Amniotic stem cell (primary cell): ENCODE measurements at regions not wholly inside any gene's neighbourhood (a gene's known extent, or its start where the extent isn't known, plus 50 kb on each side); places are given as distances from the start of the nearest gene placed in this dataset.

Experiments used
- DNase-seq: peaks from one replicate; lab custom pipeline; 2025; lab: John Stamatoyannopoulos, UW

DNA sequence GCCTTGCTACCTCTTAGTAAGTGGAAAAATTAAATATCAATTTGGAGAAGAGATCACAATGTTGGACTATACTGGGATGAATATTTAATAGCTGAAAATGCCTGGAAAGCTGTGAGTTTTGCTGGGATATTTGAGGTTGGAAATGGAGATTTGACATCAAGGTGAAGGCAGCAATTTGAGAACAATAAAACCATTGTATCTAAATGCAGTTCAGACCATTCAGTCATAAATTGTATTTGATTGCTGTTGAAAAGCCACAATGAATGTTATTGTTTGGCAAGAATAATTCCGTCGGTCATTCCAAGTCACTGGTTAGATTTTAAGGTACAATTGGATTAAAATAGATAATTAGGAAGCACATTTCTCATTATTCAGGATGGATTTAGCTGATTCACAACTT is 325.6 kb downstream of the HRH4 start:
- DNase-seq, result no peak

DNA sequence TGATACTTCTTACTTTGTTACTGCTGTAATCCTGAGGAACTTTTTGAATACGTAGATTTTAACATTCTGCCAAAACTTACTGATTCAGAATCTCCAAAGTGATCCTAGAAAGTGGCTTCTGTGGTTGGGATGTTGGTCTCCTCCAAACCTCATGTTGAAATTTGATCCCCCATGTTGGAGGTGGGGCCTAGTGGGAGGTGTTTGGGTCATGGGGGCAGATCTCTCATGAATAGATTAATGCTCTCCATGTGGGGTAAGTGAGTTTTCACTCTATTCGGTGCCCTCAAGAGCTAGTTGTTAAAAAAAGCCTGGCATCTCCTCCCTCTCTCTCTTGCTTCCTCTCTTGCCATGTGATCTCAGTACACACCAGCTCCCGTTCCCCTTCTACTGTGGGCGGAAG is 329.9 kb downstream of the HRH4 start:
- no peak for DNase-seq

DNA sequence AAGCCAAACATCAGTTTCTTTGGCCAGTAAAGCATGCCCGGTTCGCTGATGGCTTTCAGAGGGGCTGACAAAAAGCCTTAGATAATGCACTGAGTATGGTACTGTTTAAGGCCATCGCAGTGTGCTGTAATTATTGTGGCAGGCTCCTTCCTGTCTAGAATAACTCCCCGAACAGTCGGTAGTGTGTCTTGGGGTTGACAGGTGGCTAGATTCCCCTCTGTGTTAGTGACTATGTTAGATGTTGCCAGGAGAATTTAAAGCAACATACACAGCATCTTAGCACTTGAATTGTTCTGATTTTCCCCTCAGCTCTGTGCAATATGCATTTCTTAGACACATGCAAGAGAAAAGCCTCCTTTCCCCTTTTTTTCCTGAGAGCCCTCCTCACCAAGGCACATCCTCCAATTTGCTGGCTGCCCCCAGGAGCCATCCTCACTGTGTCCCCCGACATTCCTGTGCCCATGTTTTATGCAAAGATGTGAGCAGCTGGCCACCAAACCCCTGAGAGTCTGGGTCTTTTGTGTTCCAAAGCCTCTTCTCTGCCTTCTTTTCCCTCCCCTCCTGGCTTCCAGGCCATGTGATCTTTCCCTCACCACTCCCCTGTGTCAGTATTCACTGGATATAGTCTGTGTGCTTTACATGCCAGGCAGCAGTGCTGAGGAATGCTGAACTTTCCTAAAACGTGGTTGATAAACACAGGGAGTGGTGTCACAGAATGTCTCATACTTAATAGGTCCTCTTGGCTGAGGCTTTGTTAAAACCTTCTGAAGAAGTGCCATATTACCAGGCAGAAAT is 331.5 kb downstream of the HRH4 start:
- no peak for DNase-seq

DNA sequence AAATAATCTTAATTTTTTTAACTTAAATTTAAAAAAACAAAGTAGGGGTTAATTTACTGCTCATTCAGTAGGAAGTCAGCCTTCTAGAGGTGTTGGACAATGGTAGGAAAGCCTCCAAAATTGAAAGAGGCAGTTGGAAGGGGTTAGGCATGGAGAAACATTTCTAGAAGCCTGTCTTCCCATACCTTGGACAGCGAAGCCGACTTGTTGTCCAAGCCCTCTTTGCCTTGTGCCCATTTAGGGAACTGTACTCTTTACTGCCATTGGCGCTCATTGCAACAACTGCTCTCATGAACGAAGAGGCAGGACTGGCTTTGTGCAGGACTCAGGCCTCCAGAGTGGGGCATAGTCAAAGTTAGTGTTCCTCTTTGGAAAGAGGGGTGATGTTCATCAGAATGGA is 333.3 kb downstream of the HRH4 start:
- no peak for DNase-seq

DNA sequence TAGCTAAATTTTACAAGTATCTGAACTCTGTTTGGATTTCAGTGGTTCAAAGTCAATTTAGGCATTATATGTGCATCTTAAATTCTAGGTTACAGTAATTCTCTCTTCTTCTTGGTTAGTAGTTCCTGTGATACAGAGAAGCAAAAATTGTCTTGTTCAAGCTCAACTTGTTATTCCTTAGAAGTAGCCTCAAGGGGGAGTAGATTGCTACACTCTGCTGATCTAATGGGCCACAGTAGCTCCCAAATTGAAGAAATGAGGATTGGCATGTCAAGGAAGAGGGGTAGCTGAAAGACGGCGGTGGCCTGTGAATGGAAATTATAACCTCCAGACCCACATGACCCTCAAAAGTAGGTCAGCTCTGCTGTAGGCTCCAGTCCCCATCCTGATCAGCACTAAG is 334.7 kb downstream of the HRH4 start:
- no peak for DNase-seq

DNA sequence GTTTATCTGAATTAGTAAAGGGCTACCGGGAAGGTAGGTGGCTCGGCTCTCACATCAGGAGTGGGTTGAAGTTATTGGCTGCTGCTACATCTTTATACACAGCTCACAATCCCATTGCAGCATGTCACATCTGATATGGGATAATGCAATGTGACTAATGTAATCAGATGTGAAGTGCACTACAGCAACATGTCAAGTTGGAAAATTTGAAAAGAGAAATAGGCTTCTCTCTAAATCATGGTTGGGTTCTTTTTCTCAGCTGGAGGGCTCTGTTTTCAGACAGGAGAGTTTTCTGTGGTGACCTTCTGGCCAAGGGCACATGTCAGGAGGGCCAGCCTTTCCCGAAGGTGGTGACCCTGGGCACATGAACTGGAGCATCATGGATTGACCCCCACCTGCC is 337.5 kb downstream of the HRH4 start:
- DNase-seq, result no peak

DNA sequence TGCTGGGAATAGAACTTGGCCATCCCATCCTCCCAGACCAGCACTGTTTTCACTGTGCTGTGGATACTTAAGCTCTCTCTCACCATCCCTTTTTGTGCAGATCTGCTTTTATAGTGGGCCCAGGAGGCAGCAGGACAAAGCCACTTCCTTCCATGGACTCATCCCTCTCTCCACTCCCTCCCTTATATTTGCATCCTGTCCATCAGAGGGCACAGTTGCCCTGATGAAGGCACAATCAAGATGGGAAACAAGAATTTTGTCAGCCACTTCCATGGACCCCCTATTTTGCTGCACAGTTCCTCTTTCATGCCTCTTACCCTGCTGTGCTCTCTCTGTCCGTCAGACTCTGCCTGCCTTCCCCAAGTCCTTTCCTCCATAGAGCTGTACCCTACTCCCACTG is 338.7 kb downstream of the HRH4 start:
- no peak for DNase-seq

DNA sequence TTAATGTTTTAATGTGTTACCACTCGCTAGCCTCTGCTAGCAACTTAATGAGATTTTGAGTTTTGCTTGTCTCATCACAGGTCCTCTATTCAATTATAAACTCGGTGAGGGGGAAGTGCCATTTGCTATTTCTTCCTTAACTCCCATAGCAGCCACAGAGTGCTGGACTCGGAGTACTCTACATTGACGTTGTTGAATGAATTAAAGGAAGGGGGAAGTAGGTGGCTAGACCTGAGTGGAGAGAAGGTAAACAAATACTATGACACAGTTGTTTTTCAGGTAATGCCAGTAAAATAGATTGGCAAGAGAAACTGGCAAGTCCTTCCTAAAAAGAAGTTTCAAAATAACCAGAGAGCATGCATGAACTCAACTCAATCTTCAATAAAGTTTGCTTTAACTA is 339.3 kb downstream of the HRH4 start:
- DNase-seq, result no peak

DNA sequence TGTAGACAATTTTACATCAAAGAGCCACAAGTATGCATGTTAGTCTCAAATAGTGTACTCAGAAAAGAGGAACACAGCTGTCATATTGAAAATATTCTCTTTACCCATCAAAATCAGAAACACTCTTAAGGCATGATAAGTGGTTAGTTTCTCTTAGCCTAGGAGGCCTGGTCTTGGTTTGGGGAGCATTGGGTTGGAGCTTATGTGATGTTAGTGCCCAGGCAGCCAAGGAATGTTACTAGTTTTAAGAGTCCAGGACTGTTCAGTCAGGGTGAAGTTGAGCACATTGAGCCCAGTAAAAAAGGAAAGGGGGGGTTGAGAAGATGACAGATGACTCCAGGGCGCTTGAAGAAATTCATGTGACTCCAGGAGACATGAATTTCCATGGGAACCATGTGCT is 340.6 kb downstream of the HRH4 start:
- DNase-seq, result no peak

DNA sequence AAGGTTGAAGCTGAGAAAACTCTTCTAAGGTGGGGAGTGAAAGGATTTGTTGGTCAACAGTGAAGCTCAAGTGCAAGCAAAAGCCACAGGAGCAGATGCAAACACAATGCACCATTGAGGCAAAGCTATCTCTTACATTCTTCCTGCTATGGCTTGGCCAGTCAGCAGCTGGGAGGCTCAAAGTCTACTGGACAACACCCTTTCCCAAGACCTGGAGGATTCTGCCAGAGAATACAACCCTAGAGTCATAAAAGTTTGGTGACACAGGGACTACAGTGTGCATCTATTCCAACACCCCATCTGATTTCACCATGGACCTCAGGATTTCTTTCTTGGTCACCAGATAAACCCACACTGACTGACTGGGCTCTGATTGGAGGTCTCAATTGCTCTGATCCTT is 342.0 kb downstream of the HRH4 start:
- DNase-seq, result no peak

DNA sequence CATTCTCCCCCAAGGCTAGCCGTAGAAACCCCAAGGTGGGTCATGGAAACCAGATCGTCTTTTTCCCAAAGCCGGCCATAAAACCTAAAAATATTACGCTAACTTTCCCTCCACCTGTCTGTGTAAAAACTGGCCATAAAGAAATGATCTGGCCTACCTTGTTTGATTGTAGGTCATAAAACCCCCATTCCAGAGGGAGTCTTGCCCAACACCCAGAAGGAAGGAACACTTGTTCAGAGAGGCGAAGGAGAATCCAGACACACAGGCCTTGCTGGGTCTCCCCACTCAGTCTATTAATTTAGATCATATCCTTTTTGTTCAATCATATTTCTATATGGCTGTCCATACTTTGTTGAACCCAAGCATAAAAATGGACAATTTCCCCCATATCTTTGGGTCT is 344.7 kb downstream of the HRH4 start:
- DNase-seq, result no peak

DNA sequence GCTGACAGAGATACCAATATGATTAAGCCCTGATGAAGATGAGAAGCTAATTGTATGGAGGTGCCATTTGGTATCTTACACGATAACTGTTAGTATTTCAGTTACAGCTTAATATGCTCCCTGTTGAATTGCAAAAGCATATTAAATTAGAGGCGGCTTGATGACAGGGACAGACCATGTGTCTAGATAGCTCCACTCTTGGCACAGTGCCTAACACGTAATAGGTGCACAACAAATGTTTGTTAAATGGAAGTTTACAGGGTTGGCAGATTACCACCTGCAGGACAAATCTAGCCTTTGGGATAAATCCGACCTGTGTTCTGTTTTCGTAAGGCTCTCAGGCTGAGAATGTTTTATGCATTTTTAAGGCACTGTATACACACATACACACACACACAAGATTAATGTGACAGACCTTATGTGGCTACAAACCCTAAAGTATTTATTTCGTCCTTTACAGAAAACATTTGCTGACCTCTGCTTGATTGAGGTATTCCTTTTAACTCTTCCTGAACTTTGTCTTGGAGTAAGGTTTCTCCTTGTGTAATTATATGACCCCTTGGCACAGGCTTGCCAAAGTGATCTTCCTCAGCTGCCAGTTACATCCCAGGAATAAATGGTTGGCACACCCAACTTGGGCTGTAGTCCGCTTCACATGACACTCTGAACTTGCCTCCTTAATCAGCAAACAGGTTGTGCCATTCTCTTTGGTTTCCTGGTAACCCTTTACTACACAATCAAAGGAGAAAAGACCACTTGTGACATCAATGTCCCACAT is 348.9 kb downstream of the HRH4 start:
- DNase-seq, result no peak

DNA sequence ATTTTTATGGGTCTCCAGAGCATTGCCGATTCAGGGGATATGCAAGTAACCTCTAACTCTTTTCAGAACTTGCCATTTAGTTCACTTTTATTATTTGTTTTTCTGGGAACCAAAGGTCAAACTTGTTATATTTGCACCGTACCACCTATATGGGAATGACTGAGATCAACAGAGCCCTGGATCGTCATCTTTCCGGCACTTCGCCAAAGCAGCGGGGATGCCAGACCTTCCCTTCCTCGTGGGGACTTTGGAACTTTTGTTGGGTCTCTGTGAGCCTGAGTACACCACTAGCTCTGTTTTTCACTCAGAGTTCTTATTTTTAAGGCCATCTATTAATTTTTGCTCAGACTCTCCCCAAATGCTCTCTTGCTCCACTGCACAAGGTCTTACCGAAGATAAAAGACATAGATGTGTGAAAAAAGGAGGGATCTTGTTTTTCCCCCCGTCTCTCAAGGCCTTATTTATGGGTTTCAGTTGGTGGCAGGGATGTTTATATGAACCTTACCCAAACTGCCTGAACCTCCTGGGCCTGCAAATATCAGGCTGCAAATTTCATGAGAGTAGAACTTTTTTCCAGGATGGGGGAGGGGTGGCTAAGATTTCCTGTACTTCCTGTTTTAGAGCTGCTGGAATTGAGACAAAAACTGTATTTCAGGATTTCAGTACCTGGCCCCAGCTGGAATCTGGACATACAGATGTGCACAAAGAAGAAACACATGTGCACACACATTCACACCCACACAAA is 350.3 kb downstream of the HRH4 start:
- DNase-seq, result no peak

DNA sequence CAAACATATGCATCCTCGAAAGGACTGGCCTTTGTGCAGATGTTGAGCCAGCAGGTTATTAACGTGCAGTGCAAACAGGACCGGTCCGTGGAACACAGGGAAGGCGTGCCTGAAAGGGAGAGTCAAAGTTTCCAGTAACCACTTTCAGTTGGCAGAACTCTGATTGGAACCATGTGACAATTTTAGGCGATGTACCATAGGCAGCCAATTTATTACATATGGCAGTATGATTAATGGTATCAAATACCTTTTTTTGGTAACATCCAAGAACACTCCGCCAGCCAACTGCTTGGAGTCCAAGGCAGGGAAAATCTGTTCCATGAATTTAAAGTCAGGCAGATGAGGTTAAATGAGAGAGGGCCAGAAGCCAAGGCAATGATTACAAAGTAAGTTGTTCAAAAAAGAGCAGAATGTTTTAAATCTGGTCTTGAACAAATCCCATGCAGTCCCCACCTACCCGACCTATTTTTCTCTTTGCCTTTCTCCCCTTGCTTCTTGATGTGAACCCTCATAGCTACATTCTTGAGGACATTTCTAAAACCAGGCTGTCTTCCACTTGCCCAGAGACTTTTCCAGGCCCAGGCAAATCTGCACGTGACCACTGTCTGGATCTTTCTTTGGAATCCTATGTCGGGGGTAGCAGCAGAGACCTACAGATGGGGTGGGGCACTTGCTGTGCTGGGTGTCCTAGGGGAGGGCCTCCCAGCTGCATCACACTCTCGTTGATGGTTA is 351.7 kb downstream of the HRH4 start:
- DNase-seq, result no peak

DNA sequence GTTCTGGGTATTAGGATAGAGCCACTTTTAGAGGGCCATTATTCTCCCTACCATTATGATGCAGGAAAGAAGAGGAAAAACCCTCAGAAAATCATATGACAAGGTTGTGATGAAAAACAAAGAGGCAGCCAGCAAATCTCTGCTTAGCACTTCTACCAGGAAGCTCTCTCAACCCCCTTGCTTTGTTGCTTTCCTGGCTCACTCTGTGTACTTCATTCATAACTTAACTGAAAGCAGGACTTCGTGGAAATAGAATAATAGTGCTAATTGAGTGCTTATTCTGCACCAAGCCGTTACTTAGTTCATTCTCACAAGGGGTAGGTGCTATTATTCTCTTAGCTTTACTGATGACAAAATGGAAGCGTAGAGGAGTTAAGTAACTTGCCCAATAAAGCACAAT is 354.1 kb downstream of the HRH4 start:
- no peak for DNase-seq

DNA sequence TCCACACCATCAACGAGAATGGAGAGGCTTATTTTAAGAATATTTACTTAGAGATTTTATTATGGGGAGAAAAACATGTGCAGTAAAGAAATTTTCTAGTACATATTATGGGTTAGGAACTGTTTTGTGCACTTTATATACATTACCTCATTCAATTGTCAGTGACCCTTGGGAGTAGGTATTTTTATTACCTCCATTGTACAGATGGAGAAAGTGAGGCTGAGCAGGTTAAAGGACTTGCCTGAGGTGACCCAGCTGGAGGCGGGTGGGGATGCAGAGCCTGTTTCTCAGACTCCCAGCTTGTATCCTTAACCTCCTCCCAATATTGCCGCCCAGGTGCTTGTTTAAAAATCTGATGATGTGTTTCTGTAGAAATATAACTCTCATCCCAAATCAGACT is 356.7 kb downstream of the HRH4 start:
- no peak for DNase-seq

DNA sequence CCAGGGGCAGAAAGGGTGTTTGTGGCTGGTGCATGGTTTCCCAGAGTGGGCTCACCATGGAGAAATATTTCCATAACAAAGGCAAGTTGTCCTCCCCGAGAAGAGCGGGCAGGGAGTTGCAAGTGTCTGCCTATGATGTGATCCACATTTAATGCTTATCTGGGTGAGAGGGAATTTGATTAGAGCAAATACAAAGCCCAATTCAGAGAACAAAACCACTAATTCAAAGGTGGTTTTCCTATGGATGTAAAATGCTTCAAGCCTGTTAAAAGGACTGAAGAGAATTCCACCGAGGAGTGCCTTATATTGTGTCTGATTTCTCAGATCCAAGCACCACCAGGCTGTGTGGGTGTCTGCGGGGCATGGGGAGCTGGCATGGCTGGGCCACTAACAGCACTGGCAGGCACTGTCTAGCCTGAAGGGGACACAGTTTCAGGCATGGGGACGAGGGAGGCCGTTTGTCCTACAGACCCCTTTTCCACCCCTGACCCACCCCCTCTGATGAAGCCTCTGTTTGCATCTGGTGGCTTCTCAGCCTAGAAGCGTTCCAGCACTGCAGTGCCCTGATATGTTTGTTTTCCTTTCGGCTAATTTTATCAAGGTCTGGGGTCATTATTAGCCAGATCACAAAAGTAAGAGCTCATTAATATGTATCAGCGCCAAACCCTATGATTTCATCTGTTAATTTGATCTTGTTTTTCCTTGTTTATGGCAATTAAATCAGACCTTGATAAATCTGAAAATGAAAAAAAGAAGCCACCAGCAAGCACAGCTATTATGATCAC is 357.3 kb downstream of the HRH4 start:
- DNase-seq, result no peak

DNA sequence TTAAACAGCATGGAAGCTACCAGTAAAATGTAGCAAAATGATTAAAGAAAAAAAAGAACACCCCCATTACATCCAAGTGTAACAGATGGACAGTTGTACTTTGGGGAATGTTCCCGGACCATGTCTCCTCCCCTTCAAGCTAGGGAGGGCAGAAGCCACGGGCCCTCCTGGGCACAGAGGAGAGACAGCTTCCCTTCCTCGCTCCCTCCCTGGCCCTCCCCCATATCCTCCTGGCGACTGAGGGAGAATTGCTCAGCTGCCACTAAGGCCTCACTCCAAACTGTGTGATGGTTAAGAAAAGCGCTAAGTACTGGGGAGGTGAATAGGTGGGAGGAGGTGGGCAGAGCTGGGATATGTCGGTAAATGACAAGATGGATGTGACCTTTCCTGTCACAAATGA is 358.0 kb downstream of the HRH4 start:
- DNase-seq, result no peak

DNA sequence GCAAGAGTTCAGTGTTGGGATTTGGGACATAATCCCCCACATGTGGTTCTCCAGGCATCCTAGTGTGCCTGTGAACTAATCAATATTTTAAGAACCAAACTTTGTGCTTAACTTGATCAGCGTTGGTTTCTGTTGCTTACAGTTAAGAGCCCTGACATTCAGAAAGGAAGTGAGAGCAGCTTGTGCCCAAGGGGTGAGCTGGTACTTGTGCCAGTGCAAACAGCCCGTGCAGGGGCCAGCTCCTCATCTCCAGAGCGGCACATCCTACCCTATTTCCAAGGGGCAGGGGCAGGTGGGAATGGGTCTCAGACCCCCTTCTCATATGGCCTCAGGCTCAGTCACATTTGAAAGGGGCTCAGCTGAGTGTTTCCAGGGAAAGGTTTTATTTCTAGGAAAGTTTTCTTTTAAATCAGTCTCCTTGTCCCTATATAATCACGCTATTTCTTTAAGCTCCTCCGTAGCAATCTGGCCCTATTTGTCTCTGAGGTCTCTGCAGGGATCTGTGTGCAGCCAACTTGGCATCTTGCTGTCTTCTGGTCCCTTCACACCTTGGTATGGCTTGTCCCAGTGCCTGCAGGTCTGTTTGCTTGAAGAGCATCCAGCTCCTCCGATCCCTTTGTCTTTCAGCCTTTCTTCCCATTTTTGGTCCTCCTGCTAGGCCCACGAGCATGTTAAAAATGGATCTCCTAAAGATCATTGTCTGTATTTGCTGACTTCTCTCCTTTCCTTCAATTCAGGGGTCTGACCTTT is 358.9 kb downstream of the HRH4 start:
- DNase-seq, result no peak

DNA sequence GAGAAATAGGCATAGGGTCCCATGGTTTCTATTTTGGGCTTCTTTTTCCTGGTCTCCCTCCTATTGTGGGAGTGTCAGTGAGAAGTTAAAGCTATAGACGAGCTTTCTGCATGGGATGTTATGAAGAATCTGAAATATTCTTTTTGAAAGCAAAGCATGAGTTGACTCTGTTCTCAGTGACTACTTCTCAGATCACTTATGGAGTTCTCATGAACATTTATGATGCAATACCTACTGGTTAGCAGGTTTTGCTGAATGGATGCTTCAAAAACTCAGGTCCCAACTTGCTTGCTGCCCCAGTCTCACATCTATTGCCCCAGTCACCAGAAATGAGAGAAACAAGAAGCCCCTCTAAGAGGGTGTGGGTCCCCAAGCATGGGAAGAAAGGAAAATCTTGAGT is 365.0 kb downstream of the HRH4 start:
- DNase-seq, result no peak

DNA sequence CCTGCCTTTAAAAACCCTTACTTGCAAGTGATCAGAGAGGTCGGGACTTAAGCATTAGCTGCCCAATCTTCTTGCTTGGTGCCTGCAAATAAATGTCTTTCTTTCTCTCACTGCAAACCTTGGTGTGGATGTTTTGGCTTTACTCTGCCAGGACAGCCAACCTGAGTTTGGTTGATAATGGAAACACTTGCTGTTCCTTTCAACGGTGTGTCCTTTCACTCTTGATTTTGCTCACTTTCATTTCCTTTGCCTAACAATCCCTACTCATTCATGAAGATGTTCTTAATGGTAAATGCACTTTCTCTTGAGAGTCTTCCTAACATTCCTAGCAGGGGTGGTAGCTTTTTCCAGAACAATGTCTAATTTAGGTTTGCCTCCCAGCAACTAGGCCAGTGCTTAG is 366.2 kb downstream of the HRH4 start:
- DNase-seq, result no peak
